ENCODE measurements at regions not wholly inside any gene's neighbourhood (a gene's known extent, or its start where the extent isn't known, plus 50 kb on each side); places are given as distances from the start of the nearest gene placed in this dataset.

DNA sequence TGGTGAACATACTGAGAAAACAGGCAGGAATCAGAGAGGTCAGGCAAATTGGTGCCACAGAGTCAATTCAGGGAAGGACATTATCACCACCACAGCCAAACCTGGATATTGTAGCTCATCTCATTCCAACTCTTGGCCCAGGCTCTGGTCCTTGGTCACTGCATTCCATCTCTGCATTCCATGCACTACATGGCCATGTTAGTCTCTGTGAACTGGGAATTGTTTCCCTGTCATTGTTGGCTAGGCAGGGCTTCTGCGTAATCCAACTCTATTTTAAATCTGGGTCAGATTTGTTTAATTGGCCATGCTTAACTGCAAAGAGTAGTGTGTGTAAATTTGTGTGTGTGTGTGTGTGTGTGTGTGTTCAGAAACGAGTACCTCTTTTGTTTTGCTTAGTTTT lies 837.6 kb upstream of the ADAMTS5 start:
- H3K27ac ChIP-seq (ENCODE audit: low read length), result no peak overlapping the region
- H3K4me3 ChIP-seq (ENCODE audit: low read depth in 2 of 2, low read length in 2 of 2), result no peak overlapping the region
- ChIA-PET CTCF (no interaction called here), POLR2A (no interaction called here)
- TF ChIP-seq SIN3A (IDR thresholded peaks at IDR 0.05; ENCODE audit: borderline replicate concordance, insufficient read depth, low read depth, low read length) (no peak), CTCF (IDR thresholded peaks at IDR 0.05) (no peak), POLR2AphosphoS5 (IDR thresholded peaks at IDR 0.05; ENCODE audit: low read depth, low read length) (no peak), TCF7L2 (IDR thresholded peaks at IDR 0.05; ENCODE audit: low read depth, low read length) (no peak)
- TF ChIP-seq, protein P1, sequence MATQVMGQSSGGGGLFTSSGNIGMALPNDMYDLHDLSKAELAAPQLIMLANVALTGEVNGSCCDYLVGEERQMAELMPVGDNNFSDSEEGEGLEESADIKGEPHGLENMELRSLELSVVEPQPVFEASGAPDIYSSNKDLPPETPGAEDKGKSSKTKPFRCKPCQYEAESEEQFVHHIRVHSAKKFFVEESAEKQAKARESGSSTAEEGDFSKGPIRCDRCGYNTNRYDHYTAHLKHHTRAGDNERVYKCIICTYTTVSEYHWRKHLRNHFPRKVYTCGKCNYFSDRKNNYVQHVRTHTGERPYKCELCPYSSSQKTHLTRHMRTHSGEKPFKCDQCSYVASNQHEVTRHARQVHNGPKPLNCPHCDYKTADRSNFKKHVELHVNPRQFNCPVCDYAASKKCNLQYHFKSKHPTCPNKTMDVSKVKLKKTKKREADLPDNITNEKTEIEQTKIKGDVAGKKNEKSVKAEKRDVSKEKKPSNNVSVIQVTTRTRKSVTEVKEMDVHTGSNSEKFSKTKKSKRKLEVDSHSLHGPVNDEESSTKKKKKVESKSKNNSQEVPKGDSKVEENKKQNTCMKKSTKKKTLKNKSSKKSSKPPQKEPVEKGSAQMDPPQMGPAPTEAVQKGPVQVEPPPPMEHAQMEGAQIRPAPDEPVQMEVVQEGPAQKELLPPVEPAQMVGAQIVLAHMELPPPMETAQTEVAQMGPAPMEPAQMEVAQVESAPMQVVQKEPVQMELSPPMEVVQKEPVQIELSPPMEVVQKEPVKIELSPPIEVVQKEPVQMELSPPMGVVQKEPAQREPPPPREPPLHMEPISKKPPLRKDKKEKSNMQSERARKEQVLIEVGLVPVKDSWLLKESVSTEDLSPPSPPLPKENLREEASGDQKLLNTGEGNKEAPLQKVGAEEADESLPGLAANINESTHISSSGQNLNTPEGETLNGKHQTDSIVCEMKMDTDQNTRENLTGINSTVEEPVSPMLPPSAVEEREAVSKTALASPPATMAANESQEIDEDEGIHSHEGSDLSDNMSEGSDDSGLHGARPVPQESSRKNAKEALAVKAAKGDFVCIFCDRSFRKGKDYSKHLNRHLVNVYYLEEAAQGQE (IDR thresholded peaks at IDR 0.05; ENCODE audit: insufficient read depth in 1 of 2, low read depth in 2 of 2, low read length in 1 of 2), result no peak
- intact Hi-C loops (cut with micrococcal nuclease; ENCODE audit: unreplicated experiment), result no loop called here
- no peaks in the 10 kb centered on the region for H3K27me3 ChIP-seq (ENCODE audit: control insufficient read depth, insufficient read depth, low read length)
- H3K4me1 ChIP-seq (ENCODE audit: control insufficient read depth, insufficient read depth, low read length), result no peaks in the 10 kb centered on the region
- H3K9me3 ChIP-seq (ENCODE audit: control insufficient read depth, insufficient read depth, low read depth, low read length), result no peaks in the 10 kb centered on the region
- BruUV-seq (replicated peaks), result no TSS peak
- in situ Hi-C loops (cut with HindIII; ENCODE audit: low pct_unique_long_range_greater_than_20kb, low sequenced_read_pairs), result no loop called here
- DNase-seq (ENCODE audit: low read depth, low spot score), result no peak
- H3K36me3 ChIP-seq (ENCODE audit: control insufficient read depth, insufficient read depth, low read length), result no peaks in the 10 kb centered on the region
- no peak for ATAC-seq

DNA sequence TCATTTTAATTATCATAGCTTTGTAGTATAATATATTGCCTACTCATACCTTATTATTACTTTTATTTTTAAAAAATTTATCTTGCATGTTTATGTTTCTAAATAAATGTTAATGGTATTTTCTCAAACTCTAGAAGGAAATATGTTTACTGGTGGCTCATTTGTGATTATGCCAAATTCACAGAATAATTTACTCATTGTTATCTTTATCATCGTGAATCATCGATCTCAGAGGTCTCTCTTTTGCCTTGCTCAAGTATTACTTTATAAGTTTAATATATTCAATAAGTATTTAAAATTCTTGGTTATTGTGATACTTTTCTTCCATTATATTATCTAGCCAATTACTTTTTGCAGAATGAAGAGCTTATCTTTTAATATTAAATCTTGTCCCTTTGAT lies 836.7 kb upstream of the ADAMTS5 start:
- BruUV-seq (replicated peaks), result no TSS peak
- Histone ChIP-seq H3K27ac (ENCODE audit: low read length) (no peak overlapping the region), H3K4me3 (ENCODE audit: low read depth in 2 of 2, low read length in 2 of 2) (no peak overlapping the region), H3K9me3 (ENCODE audit: control insufficient read depth, insufficient read depth, low read depth, low read length) (no peaks in the 10 kb centered on the region), H3K27me3 (ENCODE audit: control insufficient read depth, insufficient read depth, low read length) (no peaks in the 10 kb centered on the region), H3K4me1 (ENCODE audit: control insufficient read depth, insufficient read depth, low read length) (no peaks in the 10 kb centered on the region), H3K36me3 (ENCODE audit: control insufficient read depth, insufficient read depth, low read length) (no peaks in the 10 kb centered on the region)
- ATAC-seq, result no peak
- TF ChIP-seq SIN3A (IDR thresholded peaks at IDR 0.05; ENCODE audit: borderline replicate concordance, insufficient read depth, low read depth, low read length) (no peak), POLR2AphosphoS5 (IDR thresholded peaks at IDR 0.05; ENCODE audit: low read depth, low read length) (no peak), CTCF (IDR thresholded peaks at IDR 0.05) (no peak), TCF7L2 (IDR thresholded peaks at IDR 0.05; ENCODE audit: low read depth, low read length) (no peak)
- TF ChIP-seq, protein P1 (IDR thresholded peaks at IDR 0.05; ENCODE audit: insufficient read depth in 1 of 2, low read depth in 2 of 2, low read length in 1 of 2), result no peak
- ChIA-PET CTCF (no interaction called here), POLR2A (no interaction called here)
- DNase-seq (ENCODE audit: low read depth, low spot score), result no peak
- intact Hi-C loops (cut with micrococcal nuclease; ENCODE audit: unreplicated experiment), result no loop called here
- in situ Hi-C loops (cut with HindIII; ENCODE audit: low pct_unique_long_range_greater_than_20kb, low sequenced_read_pairs), result no loop called here
